Right atrium auricular region (tissue), 2 donors: ENCODE measurements at regions not wholly inside any gene's neighbourhood (a gene's known extent, or its start where the extent isn't known, plus 50 kb on each side); places are given as distances from the start of the nearest gene placed in this dataset.

Experiments used
- DNase-seq: peaks from one replicate; pipeline ENCODE4 v3.0.0-alpha.2; 2019; ENCODE audit warnings: low spot score
- H3K27ac ChIP-seq, 2 donors: fragments of 200-600 bp; sonication (generic); 1 replicate in 1 of 2; 2 replicates in 1 of 2; pipeline ENCODE4 v1.5.1; 2016 to 2019
- H3K27me3 ChIP-seq, 2 donors: fragments of 200-600 bp; sonication (generic); one replicate each; pipeline versions ENCODE4 v1.5.1 to v1.6.0; 2017 to 2019
- H3K36me3 ChIP-seq: fragments of 200-600 bp; sonication (generic); one replicate; pipeline ENCODE4 v1.5.1; 2016
- H3K4me1 ChIP-seq, 2 donors: fragments of 200-600 bp; sonication (generic); one replicate each; pipeline versions ENCODE4 v1.5.1 to v1.6.0; 2017 to 2019
- H3K4me3 ChIP-seq, 2 donors: fragments of 200-600 bp; sonication (generic); 1 replicate in 1 of 2; 2 replicates in 1 of 2; pipeline ENCODE4 v1.5.1; 2017 to 2019; ENCODE audit warnings: mild to moderate bottlenecking in 1 of 2, moderate library complexity in 1 of 2
- H3K9me3 ChIP-seq, 2 donors: fragments of 200-600 bp; sonication (generic); one replicate each; pipeline ENCODE4 v1.5.1; 2019
- TF ChIP-seq, protein P1 (sequence below), 2 donors: fragments of 200-600 bp; sonication (generic); IDR thresholded peaks; one replicate each; pipeline ENCODE4 v1.5.1; 2019; ENCODE audit warnings: antibody characterized with exemption in 2 of 2

DNA sequence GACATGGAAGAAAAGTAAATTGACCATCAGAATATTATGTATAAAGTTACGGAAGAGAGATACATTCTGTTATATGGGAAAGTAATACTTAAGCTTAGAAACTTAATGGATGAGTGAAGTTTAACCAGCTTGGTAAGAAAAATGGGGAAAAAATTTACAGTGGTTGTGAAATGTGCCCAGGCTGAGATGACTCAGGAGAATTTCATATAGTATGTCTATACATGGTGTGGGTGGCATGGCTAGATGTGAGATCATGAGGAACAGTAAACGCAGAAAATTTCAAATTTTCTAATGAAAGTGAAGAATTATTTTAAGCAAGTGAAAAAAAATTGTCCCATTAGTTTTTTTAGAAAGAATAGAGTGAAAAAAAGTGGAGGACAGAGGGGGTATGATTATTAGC is 552.5 kb upstream of the SORCS1 start:
- TF ChIP-seq, protein P1, sequence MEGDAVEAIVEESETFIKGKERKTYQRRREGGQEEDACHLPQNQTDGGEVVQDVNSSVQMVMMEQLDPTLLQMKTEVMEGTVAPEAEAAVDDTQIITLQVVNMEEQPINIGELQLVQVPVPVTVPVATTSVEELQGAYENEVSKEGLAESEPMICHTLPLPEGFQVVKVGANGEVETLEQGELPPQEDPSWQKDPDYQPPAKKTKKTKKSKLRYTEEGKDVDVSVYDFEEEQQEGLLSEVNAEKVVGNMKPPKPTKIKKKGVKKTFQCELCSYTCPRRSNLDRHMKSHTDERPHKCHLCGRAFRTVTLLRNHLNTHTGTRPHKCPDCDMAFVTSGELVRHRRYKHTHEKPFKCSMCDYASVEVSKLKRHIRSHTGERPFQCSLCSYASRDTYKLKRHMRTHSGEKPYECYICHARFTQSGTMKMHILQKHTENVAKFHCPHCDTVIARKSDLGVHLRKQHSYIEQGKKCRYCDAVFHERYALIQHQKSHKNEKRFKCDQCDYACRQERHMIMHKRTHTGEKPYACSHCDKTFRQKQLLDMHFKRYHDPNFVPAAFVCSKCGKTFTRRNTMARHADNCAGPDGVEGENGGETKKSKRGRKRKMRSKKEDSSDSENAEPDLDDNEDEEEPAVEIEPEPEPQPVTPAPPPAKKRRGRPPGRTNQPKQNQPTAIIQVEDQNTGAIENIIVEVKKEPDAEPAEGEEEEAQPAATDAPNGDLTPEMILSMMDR (IDR thresholded peaks at IDR 0.05): no peak
- Histone ChIP-seq H3K4me3 (no peak overlapping the region), H3K36me3 (no peaks in the 10 kb centered on the region), H3K9me3 (no peaks in the 10 kb centered on the region), H3K27ac (no peak overlapping the region), H3K27me3 (no peaks in the 10 kb centered on the region), H3K4me1 (no peaks in the 10 kb centered on the region)
- no peak for DNase-seq

DNA sequence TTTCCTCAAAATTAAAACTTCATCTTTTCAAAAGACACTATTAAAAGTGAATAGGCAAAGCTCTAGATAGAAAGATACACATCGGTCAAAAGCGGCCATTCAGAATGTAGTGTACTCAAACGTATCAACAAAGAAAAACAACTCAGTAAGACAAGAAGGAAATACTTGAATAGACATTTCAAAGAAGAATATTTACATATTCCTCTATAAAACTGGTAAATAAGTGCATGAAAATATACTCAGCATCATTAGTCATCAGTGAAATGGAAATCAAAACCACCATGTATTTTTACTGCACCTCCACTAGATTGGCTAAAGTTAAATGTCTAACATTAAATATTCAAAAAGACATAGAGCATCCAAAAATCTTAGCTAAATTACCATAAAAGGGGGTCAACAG is 551.1 kb upstream of the SORCS1 start:
- no peak overlapping the region for H3K4me3 ChIP-seq
- DNase-seq: no peak
- no peaks in the 10 kb centered on the region for H3K27me3 ChIP-seq
- H3K4me1 ChIP-seq: no peaks in the 10 kb centered on the region
- no peaks in the 10 kb centered on the region for H3K9me3 ChIP-seq
- H3K27ac ChIP-seq: no peak overlapping the region
- no peaks in the 10 kb centered on the region for H3K36me3 ChIP-seq
- TF ChIP-seq, protein P1 (IDR thresholded peaks at IDR 0.05): no peak

DNA sequence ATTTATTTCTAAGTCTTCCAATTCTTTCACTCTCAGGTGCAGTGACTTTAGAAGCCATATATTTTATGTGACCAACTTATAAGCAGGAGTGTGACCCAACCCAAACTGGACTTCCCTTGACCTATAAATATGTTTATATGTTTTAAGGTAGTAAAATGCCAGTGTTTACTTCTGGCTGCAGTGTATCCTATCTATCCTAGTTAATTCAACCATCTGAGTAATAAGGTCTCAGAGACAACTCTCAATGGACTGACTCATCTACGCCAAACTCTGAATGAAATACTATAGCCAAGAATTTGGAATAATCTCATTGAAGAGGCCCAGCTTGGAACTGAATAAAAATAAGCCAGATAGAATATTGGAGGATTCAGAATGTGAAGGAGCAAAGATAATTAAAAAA is 544.5 kb upstream of the SORCS1 start:
- no peaks in the 10 kb centered on the region for H3K27me3 ChIP-seq
- TF ChIP-seq, protein P1 (IDR thresholded peaks at IDR 0.05): no peak
- DNase-seq: no peak
- no peak overlapping the region for H3K4me3 ChIP-seq
- H3K4me1 ChIP-seq: no peaks in the 10 kb centered on the region
- H3K27ac ChIP-seq: no peak overlapping the region
- no peaks in the 10 kb centered on the region for H3K9me3 ChIP-seq
- H3K36me3 ChIP-seq: no peaks in the 10 kb centered on the region

DNA sequence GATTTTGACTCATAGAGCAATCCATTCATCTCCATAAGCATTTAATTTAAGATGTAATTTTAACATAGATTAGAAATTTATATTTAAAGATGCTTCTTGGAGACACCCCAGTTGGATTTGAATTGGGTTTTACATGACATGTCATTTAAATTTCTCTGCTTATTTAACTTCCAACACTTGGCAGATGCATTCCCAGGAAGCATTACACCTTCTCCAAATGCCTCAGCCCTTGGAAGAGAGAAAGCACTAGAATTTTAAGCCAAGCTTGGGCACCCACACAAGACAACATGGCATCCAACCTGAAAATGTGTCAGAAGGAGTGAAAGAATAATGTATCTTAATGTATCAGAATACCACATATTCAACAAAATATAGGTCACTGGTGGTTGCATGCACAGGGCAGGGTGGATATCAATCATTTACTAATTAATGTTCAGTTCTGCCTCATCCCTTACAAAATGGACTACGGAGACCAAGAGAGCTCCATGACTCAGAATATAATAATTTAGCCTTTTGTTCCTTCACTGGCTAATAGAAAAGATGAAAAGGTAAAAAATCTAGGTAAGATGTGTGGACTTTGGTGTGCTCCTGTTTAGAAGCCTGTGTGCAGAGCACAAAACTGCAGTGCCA is 541.7 kb upstream of the SORCS1 start:
- H3K36me3 ChIP-seq: no peaks in the 10 kb centered on the region
- H3K27me3 ChIP-seq: no peaks in the 10 kb centered on the region
- no peak overlapping the region for H3K27ac ChIP-seq
- H3K4me3 ChIP-seq: no peak overlapping the region
- DNase-seq: no peak
- no peaks in the 10 kb centered on the region for H3K4me1 ChIP-seq
- no peaks in the 10 kb centered on the region for H3K9me3 ChIP-seq
- TF ChIP-seq, protein P1 (IDR thresholded peaks at IDR 0.05): no peak

DNA sequence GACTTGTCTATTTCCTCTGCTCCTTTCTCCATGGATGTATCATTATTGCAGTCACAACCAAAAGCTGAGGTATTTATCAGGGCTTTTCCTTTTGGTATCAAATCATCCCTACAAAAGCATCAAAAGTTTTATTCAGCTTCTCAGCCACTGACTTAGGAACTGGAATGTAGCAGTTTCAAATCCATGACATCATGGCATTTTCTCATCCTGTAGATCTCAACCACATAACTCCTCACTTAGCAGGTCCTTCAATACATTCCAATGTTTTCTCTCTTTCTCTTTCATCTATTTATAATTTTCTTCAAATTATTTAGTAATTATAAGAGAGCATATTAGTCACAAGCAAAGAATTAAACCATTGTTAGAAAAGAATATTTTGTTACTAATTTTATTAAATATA is 537.4 kb upstream of the SORCS1 start:
- H3K4me1 ChIP-seq: no peaks in the 10 kb centered on the region
- TF ChIP-seq, protein P1 (IDR thresholded peaks at IDR 0.05): no peak
- H3K36me3 ChIP-seq: no peaks in the 10 kb centered on the region
- no peaks in the 10 kb centered on the region for H3K27me3 ChIP-seq
- H3K4me3 ChIP-seq: no peak overlapping the region
- H3K27ac ChIP-seq: no peak overlapping the region
- H3K9me3 ChIP-seq: no peaks in the 10 kb centered on the region
- no peak for DNase-seq

DNA sequence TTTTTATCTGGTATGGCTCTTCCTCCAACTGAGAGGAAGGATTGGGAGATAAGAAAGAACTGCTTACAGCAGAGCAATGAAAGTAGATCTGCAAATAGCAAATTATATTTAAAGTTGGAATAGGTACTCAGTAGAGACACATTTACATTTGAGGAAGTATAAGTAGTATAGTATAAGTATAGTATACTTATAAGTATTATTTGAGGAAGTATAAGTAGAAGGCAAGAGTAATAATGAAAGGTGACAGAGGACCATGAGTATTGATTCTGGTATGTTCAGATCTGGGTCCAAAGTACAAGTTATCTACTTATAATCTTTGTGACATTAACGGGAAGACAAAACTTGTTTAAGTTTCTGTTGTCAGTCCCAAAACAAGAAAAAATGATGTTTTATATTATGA is 527.6 kb upstream of the SORCS1 start:
- TF ChIP-seq, protein P1 (IDR thresholded peaks at IDR 0.05): no peak
- Histone ChIP-seq H3K9me3 (no peaks in the 10 kb centered on the region), H3K4me1 (peaks cover 0 to 15% of the 10 kb centered on the region in 2 donors), H3K4me3 (no peak overlapping the region), H3K27ac (no peak overlapping the region), H3K27me3 (no peaks in the 10 kb centered on the region), H3K36me3 (no peaks in the 10 kb centered on the region)
- no peak for DNase-seq
